Left ventricle myocardium inferior (tissue), 1 donor: ENCODE measurements at regions not wholly inside any gene's neighbourhood (a gene's known extent, or its start where the extent isn't known, plus 50 kb on each side); places are given as distances from the start of the nearest gene placed in this dataset.

Experiments used
- DNase-seq: peaks from one replicate; pipeline ENCODE4 v3.0.0-alpha.2; 2020
- H3K27ac ChIP-seq: fragments of 200-600 bp; replicated peaks from 2 replicates; pipeline ENCODE4 v1.8.0; 2021
- H3K27me3 ChIP-seq: fragments of 200-600 bp; 2 replicates; pipeline ENCODE4 v1.8.0; 2021; ENCODE audit warnings: low read depth
- H3K36me3 ChIP-seq: fragments of 200-600 bp; 2 replicates; pipeline ENCODE4 v1.8.0; 2021
- H3K4me1 ChIP-seq: fragments of 200-600 bp; 2 replicates; pipeline ENCODE4 v1.8.0; 2021
- H3K4me3 ChIP-seq: fragments of 200-600 bp; 2 replicates; pipeline ENCODE4 v1.8.0; 2021; ENCODE audit warnings: mild to moderate bottlenecking, moderate library complexity
- H3K9me3 ChIP-seq: fragments of 200-600 bp; replicated peaks from 2 replicates; pipeline ENCODE4 v1.8.0; 2021
- intact Hi-C: fragments of 100-400 bp; cut with micrococcal nuclease; formaldehyde crosslinking; loops from one replicate; pipeline ENCODE4 v1.11.0; 2022
- TF ChIP-seq, protein P1 (sequence below): fragments of 200-600 bp; IDR thresholded peaks from 2 replicates; pipeline ENCODE4 v1.8.0; 2021; ENCODE audit warnings: antibody characterized with exemption, mild to moderate bottlenecking, borderline replicate concordance
- donor health status: DM: no; HTN: yes; CAD: no; lungs with severe emphysema.

DNA sequence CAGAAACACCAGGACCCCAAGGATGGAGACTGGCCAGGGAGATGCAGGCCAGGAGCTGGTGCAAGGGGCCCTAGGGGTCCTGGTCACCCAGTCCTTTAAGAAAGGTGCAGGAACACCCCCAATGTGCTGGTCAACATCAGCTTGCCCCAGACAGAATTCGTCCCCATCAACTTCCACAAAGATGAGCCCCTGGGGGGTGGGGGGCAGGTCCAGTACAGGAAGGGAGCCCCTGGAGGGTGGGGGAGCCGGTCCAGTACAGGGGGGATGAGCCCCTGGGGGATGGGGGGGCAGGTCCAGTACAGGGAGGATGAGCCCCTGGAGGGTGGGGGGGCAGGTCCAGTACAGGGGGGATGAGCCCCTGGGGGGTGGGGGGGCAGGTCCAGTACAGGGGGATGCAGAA is 160.7 kb upstream of the SALL3 start:
- no peaks in the 10 kb centered on the region for H3K4me1 ChIP-seq
- TF ChIP-seq, protein P1, sequence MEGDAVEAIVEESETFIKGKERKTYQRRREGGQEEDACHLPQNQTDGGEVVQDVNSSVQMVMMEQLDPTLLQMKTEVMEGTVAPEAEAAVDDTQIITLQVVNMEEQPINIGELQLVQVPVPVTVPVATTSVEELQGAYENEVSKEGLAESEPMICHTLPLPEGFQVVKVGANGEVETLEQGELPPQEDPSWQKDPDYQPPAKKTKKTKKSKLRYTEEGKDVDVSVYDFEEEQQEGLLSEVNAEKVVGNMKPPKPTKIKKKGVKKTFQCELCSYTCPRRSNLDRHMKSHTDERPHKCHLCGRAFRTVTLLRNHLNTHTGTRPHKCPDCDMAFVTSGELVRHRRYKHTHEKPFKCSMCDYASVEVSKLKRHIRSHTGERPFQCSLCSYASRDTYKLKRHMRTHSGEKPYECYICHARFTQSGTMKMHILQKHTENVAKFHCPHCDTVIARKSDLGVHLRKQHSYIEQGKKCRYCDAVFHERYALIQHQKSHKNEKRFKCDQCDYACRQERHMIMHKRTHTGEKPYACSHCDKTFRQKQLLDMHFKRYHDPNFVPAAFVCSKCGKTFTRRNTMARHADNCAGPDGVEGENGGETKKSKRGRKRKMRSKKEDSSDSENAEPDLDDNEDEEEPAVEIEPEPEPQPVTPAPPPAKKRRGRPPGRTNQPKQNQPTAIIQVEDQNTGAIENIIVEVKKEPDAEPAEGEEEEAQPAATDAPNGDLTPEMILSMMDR: no peak
- H3K9me3 ChIP-seq: no peaks in the 10 kb centered on the region
- intact Hi-C loops: no loop called here
- H3K36me3 ChIP-seq: no peaks in the 10 kb centered on the region
- H3K4me3 ChIP-seq: no peak overlapping the region
- no peak overlapping the region for H3K27ac ChIP-seq
- no peak for DNase-seq
- peaks cover 96% of the 10 kb centered on the region for H3K27me3 ChIP-seq

DNA sequence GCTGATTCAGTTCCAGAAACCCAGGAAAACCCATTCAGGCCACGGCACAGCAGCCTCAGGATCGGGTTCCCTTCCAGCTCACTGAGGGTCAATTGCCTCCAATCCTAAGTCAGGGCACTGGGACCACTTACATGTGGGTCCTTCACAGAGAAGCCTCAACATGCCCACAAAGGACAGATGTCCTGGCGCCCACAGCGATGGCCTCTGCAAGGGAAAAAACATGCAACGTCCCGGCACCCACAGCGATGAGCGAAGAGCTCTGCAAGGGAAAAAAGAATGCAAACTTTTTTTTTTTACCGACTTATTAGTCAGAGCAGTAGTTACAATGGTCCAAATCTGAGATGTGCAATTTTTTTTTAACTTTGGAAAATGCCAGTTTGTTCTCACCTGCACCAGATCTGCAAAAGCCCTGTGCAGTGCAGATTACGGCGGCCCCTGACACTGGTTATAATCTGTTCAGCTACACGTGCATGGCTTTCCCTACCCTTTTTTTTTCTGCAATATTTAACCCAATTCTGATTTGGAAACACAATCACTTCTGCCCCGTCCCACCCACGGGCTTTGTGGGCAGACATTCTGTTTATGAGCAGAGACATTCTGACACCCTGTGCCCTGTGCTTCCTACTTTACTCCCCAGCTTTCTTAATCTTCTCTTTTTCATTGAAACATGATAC is 159.3 kb upstream of the SALL3 start:
- no peaks in the 10 kb centered on the region for H3K36me3 ChIP-seq
- H3K9me3 ChIP-seq: no peaks in the 10 kb centered on the region
- TF ChIP-seq, protein P1: no peak
- intact Hi-C loops: no loop called here
- no peak overlapping the region for H3K4me3 ChIP-seq
- H3K27me3 ChIP-seq: peaks cover 95% of the 10 kb centered on the region
- DNase-seq: no peak
- no peak overlapping the region for H3K27ac ChIP-seq
- H3K4me1 ChIP-seq: no peaks in the 10 kb centered on the region

GRCh38 chr18:78821396-78821795 is 158.2 kb upstream of the SALL3 start:
- Histone ChIP-seq H3K36me3 (no peaks in the 10 kb centered on the region), H3K9me3 (no peaks in the 10 kb centered on the region), H3K27ac (no peak overlapping the region), H3K4me3 (no peak overlapping the region), H3K27me3 (peaks cover 91% of the 10 kb centered on the region), H3K4me1 (no peaks in the 10 kb centered on the region)
- TF ChIP-seq, protein P1: no peak
- no peak for DNase-seq
- intact Hi-C loops: no loop called here

DNA sequence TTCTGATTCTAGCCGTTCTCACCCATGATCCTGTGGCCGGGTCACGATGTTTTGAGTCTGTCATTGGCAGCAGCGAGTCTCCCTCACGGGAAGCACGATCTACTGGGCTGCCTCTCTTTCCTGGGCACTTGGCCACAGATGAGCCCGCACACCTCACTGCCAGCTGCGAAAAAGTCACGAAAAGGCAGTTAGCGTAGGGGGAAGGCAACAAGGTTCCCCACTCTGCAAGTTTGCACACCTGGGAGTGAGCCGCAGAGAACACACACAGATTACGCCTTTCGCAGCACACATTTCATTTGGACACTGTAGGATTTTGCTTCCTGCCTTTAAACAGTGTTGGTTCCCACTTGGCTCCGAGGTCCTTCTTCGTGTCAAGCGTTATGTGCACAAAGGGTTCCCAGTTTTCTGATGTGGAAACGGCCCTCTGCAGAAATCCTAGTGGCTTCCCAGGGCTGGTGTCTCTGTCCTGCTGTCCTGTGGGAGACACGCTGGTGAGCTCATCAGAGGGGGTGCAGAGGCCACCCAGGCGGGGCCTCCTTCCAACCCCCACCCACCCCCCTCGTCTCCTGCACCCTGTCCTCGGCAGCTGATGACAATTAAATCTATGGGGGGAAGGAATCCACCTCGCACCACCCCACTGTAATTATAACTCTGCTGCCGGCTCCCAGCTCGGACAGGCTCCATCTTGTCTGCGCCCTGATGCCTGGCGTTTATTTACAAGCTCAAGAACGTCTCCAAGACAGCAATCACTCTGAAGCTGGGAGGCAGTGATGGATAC is 157.3 kb upstream of the SALL3 start:
- Histone ChIP-seq H3K9me3 (no peaks in the 10 kb centered on the region), H3K27me3 (peaks cover 90% of the 10 kb centered on the region), H3K36me3 (no peaks in the 10 kb centered on the region), H3K4me1 (no peaks in the 10 kb centered on the region), H3K4me3 (no peak overlapping the region), H3K27ac (no peak overlapping the region)
- TF ChIP-seq, protein P1: no peak
- no peak for DNase-seq
- intact Hi-C loops: no loop called here

- Histone ChIP-seq H3K36me3 (no peaks in the 10 kb centered on the region), H3K27ac (no peak overlapping the region), H3K9me3 (no peaks in the 10 kb centered on the region), H3K27me3 (peaks cover 92% of the 10 kb centered on the region), H3K4me1 (no peaks in the 10 kb centered on the region), H3K4me3 (no peak overlapping the region)
- TF ChIP-seq, protein P1: no peak
- DNase-seq: no peak
- intact Hi-C loops: no loop called here
These were observed 156.7 kb upstream of the SALL3 start for GRCh38 chr18:78822949-78823285.
